MM.1S (cell line): ENCODE measurements at regions not wholly inside any gene's neighbourhood (a gene's known extent, or its start where the extent isn't known, plus 50 kb on each side); places are given as distances from the start of the nearest gene placed in this dataset.

Experiments used
- DNase-seq: peaks from one replicate; pipeline ENCODE4 v3.0.0-alpha.2; 2015
- H2AFZ ChIP-seq: fragments of 300-600 bp; sonication (generic); 2 replicates; pipeline ENCODE4 v1.6.0; 2016; ENCODE audit warnings: antibody characterized with exemption, low read length
- H3F3A ChIP-seq: fragments of 300-600 bp; sonication (generic); 2 replicates; pipeline ENCODE4 v1.6.1; 2016; ENCODE audit warnings: mild to moderate bottlenecking, antibody characterized with exemption, low read length, moderate library complexity, mixed read lengths; ENCODE audit not compliant: insufficient read depth
- H3K27ac ChIP-seq: fragments of 300-600 bp; sonication (generic); 2 replicates; pipeline ENCODE4 v1.5.1; 2016; ENCODE audit warnings: mild to moderate bottlenecking, low read length
- H3K27me3 ChIP-seq: fragments of 300-600 bp; sonication (generic); replicated peaks from 2 replicates; pipeline ENCODE4 v1.6.0; 2016; ENCODE audit warnings: low read length; ENCODE audit not compliant: insufficient read depth
- H3K36me3 ChIP-seq: fragments of 300-600 bp; sonication (generic); replicated peaks from 2 replicates; pipeline ENCODE4 v1.6.1; 2016; ENCODE audit warnings: mild to moderate bottlenecking, low read length, mixed read lengths; ENCODE audit not compliant: insufficient read depth
- H3K4me1 ChIP-seq: fragments of 300-600 bp; sonication (generic); 2 replicates; pipeline ENCODE4 v1.6.1; 2016; ENCODE audit warnings: low read length, mixed read lengths
- H3K4me2 ChIP-seq: fragments of 300-600 bp; sonication (generic); 2 replicates; pipeline ENCODE4 v1.6.0; 2016; ENCODE audit warnings: low read depth, low read length
- H3K4me3 ChIP-seq: fragments of 300-600 bp; sonication (generic); 2 replicates; pipeline ENCODE4 v1.5.1; 2016; ENCODE audit warnings: low read length, mixed read lengths
- H3K79me2 ChIP-seq: fragments of 300-600 bp; sonication (generic); 2 replicates; pipeline ENCODE4 v1.6.1; 2016; ENCODE audit warnings: mixed run types, low read length, mixed read lengths
- H3K9ac ChIP-seq: fragments of 300-600 bp; sonication (generic); 2 replicates; pipeline ENCODE4 v1.6.1; 2016; ENCODE audit warnings: low read length, mixed read lengths
- H3K9me2 ChIP-seq: fragments of 300-600 bp; sonication (generic); replicated peaks from 2 replicates; pipeline ENCODE4 v1.6.1; 2016; ENCODE audit warnings: mild to moderate bottlenecking, low read length, mixed read lengths; ENCODE audit not compliant: insufficient read depth
- H3K9me3 ChIP-seq: fragments of 300-600 bp; sonication (generic); replicated peaks from 2 replicates; pipeline ENCODE4 v1.6.1; 2016; ENCODE audit warnings: mild to moderate bottlenecking, low read length, mixed read lengths; ENCODE audit not compliant: insufficient read depth
- H4K20me1 ChIP-seq: fragments of 300-600 bp; sonication (generic); 2 replicates; pipeline ENCODE4 v1.6.1; 2016; ENCODE audit warnings: mild to moderate bottlenecking, low read length, moderate library complexity, mixed read lengths; ENCODE audit not compliant: insufficient read depth
- CTCF ChIP-seq: fragments of 300-600 bp; sonication (generic); IDR thresholded peaks from 2 replicates; pipeline ENCODE4 v1.5.1; 2016; ENCODE audit warnings: antibody characterized with exemption, low read length, mixed read lengths
- EZH2 ChIP-seq: fragments of 300-600 bp; sonication (generic); optimal IDR thresholded peaks from 2 replicates; pipeline ENCODE3; 2017; ENCODE audit warnings: low read depth, mild to moderate bottlenecking, antibody characterized with exemption, low read length, mixed read lengths
- EZH2phosphoT487 ChIP-seq: fragments of 300-600 bp; sonication (generic); IDR thresholded peaks from 2 replicates; pipeline ENCODE4 v1.6.1; 2018; ENCODE audit warnings: antibody characterized with exemption, low read length

DNA sequence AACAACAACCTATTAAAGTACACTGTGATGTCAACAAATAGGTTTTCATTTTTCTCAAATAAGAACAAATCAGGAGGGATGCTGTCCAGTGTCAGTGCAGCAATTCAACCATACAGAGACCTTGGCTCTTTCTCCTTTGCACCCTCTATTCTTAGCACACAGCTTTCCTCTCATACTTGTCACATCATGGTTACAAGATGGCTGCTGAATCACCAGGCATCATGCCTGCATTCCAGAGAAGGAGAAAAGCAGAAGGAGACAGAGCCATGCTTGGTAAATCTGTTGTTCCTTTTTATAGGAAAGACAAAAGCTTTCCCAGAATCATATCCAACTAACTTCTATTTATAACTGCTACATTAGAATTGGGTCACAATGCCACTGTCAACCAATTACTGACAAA is 124.7 kb upstream of the VLDLR start:
- no peak for DNase-seq
- Histone ChIP-seq H3K9me3 (no peaks in the 10 kb centered on the region), H3K27me3 (no peaks in the 10 kb centered on the region), H3K9ac (no peak overlapping the region), H3K9me2 (no peaks in the 10 kb centered on the region), H3K4me3 (no peak overlapping the region), H4K20me1 (no peaks in the 10 kb centered on the region), H2AFZ (no peak overlapping the region), H3K4me1 (no peaks in the 10 kb centered on the region), H3K36me3 (no peaks in the 10 kb centered on the region), H3K27ac (no peak overlapping the region), H3F3A (no peaks in the 10 kb centered on the region), H3K79me2 (no peaks in the 10 kb centered on the region), H3K4me2 (no peak overlapping the region)
- TF ChIP-seq EZH2 (no peak), EZH2phosphoT487 (no peak), CTCF (no peak)

GRCh38 chr9:2497666-2498400 is 123.8 kb upstream of the VLDLR start:
- Histone ChIP-seq H3K79me2 (no peaks in the 10 kb centered on the region), H3K4me2 (no peak overlapping the region), H3K4me3 (no peak overlapping the region), H3K27ac (no peak overlapping the region), H3F3A (no peaks in the 10 kb centered on the region), H3K9ac (no peak overlapping the region), H3K27me3 (no peaks in the 10 kb centered on the region), H2AFZ (no peak overlapping the region), H3K9me2 (no peaks in the 10 kb centered on the region), H3K9me3 (no peaks in the 10 kb centered on the region), H3K36me3 (no peaks in the 10 kb centered on the region), H4K20me1 (no peaks in the 10 kb centered on the region), H3K4me1 (no peaks in the 10 kb centered on the region)
- TF ChIP-seq CTCF, result no peak
- no peak for TF ChIP-seq EZH2phosphoT487
- TF ChIP-seq EZH2, result no peak
- DNase-seq, result no peak

GRCh38 chr9:2502210-2502609 is 119.4 kb upstream of the VLDLR start:
- TF ChIP-seq EZH2phosphoT487 (no peak), CTCF (no peak), EZH2 (no peak)
- Histone ChIP-seq H3K27me3 (no peaks in the 10 kb centered on the region), H4K20me1 (no peaks in the 10 kb centered on the region), H3K4me1 (no peaks in the 10 kb centered on the region), H3K36me3 (no peaks in the 10 kb centered on the region), H3K9me2 (no peaks in the 10 kb centered on the region), H2AFZ (no peak overlapping the region), H3K4me3 (no peak overlapping the region), H3F3A (no peaks in the 10 kb centered on the region), H3K9me3 (no peaks in the 10 kb centered on the region), H3K4me2 (no peak overlapping the region), H3K27ac (no peak overlapping the region), H3K79me2 (no peaks in the 10 kb centered on the region), H3K9ac (no peak overlapping the region)
- no peak for DNase-seq
